Endothelial cell of umbilical vein (primary cell): ENCODE measurements at regions not wholly inside any gene's neighbourhood (a gene's known extent, or its start where the extent isn't known, plus 50 kb on each side); places are given as distances from the start of the nearest gene placed in this dataset.

Source experiments
- CTCF ChIP-seq, 2 donors: IDR thresholded peaks; 1 replicate in 1 of 2; 2 replicates in 1 of 2; pipeline ENCODE4 v1.5.1; 2011; ENCODE audit warnings: low read length in 2 of 2, mild to moderate bottlenecking in 2 of 2, moderate library complexity in 2 of 2, control low read depth in 1 of 2, inconsistent platforms in 1 of 2, low read depth in 1 of 2; ENCODE audit not compliant: insufficient read depth in 1 of 2; ENCODE audit errors: extremely low read depth in 1 of 2
- FOS ChIP-seq: IDR thresholded peaks from 2 replicates; pipeline ENCODE4 v1.6.1; 2011; ENCODE audit warnings: mild to moderate bottlenecking, low read length, moderate library complexity, borderline replicate concordance; ENCODE audit not compliant: insufficient read depth
- GATA2 ChIP-seq: IDR thresholded peaks from 2 replicates; pipeline ENCODE4 v1.7.0; 2011; ENCODE audit warnings: low read depth, mild to moderate bottlenecking, moderate library complexity, mixed read lengths, low read length; ENCODE audit not compliant: insufficient read length, insufficient read depth
- JUN ChIP-seq: IDR thresholded peaks from 2 replicates; pipeline ENCODE4 v1.6.1; 2011; ENCODE audit warnings: borderline replicate concordance, low read depth; ENCODE audit not compliant: insufficient read length, insufficient read depth
- MYC ChIP-seq: IDR thresholded peaks from one replicate; pipeline ENCODE4 v1.6.1; 2011; ENCODE audit warnings: mild to moderate bottlenecking, low read depth, low read length
- POLR2A ChIP-seq: IDR thresholded peaks from 2 replicates; pipeline ENCODE4 v1.6.1; 2012; ENCODE audit warnings: low read depth, mild to moderate bottlenecking, control low read depth, low read length
- POLR2AphosphoS5 ChIP-seq: IDR thresholded peaks from 2 replicates; pipeline ENCODE4 v1.6.1; 2012; ENCODE audit warnings: low read depth, mild to moderate bottlenecking, control low read depth, low read length, moderate library complexity; ENCODE audit not compliant: insufficient read depth

- no peak for TF ChIP-seq CTCF (IDR thresholded peaks at IDR 0.05; ENCODE audit: extremely low read depth in 1 of 2, insufficient read depth in 1 of 2, low read depth in 1 of 2, low read length in 2 of 2)
- no peak for TF ChIP-seq POLR2AphosphoS5
- TF ChIP-seq MYC, result no peak
- no peak for TF ChIP-seq FOS
- TF ChIP-seq JUN, result no peak
- no peak for TF ChIP-seq POLR2A
- TF ChIP-seq GATA2, result no peak
Measured at GRCh38 chr3:99365396-99365795, 273.0 kb upstream of the COL8A1 start.
